ENCODE measurements at regions not wholly inside any gene's neighbourhood (a gene's known extent, or its start where the extent isn't known, plus 50 kb on each side); places are given as distances from the start of the nearest gene placed in this dataset.
"Not testable (repeated sequence)": the region's sequence is repeated elsewhere in the genome, so short reads cannot be mapped to it uniquely, and the experiment has no call there.

DNA sequence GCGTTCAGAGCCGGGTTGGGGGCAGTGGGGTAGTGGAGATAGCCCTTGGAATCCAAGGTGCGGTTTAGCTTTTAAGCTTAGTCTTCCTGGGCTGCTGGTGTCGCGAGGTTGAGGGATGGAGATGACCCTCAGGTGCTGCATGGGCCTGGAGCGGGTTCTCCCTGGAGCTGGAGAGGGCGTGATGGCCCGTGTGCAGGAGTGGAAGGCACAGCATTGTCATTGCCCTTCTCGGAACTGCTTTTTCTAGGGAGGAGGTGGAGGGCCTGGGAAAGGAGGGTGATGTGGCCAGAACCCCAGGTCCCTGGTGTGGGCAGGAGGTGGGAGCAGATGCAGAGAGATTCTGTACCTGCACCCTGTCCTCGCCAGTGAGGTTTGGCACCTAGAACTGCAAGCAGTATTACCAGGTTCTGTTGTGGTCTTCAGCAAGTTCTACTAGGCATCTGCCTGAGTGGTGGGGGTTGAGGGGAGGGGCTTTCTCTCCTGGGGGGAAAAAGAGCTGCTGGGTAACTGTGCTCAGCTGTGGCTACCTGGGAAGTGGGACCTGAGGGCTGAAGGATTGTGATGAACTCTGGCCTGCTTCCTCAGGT, 55.8 kb upstream of the TPTE start:
- TF ChIP-seq POLR2A, POLR2AphosphoS5 (IDR thresholded peaks at IDR 0.05): not testable (repeated sequence)
- TF ChIP-seq, protein P1, sequence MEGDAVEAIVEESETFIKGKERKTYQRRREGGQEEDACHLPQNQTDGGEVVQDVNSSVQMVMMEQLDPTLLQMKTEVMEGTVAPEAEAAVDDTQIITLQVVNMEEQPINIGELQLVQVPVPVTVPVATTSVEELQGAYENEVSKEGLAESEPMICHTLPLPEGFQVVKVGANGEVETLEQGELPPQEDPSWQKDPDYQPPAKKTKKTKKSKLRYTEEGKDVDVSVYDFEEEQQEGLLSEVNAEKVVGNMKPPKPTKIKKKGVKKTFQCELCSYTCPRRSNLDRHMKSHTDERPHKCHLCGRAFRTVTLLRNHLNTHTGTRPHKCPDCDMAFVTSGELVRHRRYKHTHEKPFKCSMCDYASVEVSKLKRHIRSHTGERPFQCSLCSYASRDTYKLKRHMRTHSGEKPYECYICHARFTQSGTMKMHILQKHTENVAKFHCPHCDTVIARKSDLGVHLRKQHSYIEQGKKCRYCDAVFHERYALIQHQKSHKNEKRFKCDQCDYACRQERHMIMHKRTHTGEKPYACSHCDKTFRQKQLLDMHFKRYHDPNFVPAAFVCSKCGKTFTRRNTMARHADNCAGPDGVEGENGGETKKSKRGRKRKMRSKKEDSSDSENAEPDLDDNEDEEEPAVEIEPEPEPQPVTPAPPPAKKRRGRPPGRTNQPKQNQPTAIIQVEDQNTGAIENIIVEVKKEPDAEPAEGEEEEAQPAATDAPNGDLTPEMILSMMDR (IDR thresholded peaks at IDR 0.05), result not testable (repeated sequence)
